NT2/D1 (cell line): ENCODE measurements at regions not wholly inside any gene's neighbourhood (a gene's known extent, or its start where the extent isn't known, plus 50 kb on each side); places are given as distances from the start of the nearest gene placed in this dataset.

Experiments
- DNase-seq: peaks from one replicate; pipeline ENCODE4 v3.0.0-alpha.2; 2011; ENCODE audit warnings: low read depth, low spot score
- H3K27me3 ChIP-seq: 2 replicates; pipeline ENCODE4 v1.6.0; 2011; ENCODE audit warnings: mild to moderate bottlenecking; ENCODE audit not compliant: insufficient read length, insufficient read depth
- H3K36me3 ChIP-seq: 2 replicates; pipeline ENCODE4 v1.6.1; 2011; ENCODE audit warnings: mild to moderate bottlenecking, low read length, mixed read lengths; ENCODE audit not compliant: insufficient read depth, insufficient read length
- H3K4me1 ChIP-seq: 2 replicates; pipeline ENCODE4 v1.5.1; 2011; ENCODE audit not compliant: insufficient read depth, insufficient read length
- H3K4me3 ChIP-seq: 2 replicates; pipeline ENCODE4 v1.5.1; 2011; ENCODE audit warnings: low read depth; ENCODE audit not compliant: insufficient read length
- H3K9ac ChIP-seq: 2 replicates; pipeline ENCODE4 v1.6.0; 2011; ENCODE audit warnings: low read depth; ENCODE audit not compliant: insufficient read length
- H3K9me3 ChIP-seq: 2 replicates; pipeline ENCODE4 v1.5.1; 2011; ENCODE audit warnings: mild to moderate bottlenecking, low read length; ENCODE audit not compliant: insufficient read depth
- SUZ12 ChIP-seq: IDR thresholded peaks from 2 replicates; pipeline ENCODE4 v1.6.1; 2011; ENCODE audit not compliant: insufficient read length, insufficient read depth; ENCODE audit errors: extremely low read depth
- YY1 ChIP-seq: IDR thresholded peaks from 2 replicates; pipeline ENCODE4 v1.6.1; 2011; ENCODE audit not compliant: insufficient read length, insufficient read depth
- ZNF274 ChIP-seq: IDR thresholded peaks from 2 replicates; pipeline ENCODE4 v1.6.1; 2011; ENCODE audit warnings: mild to moderate bottlenecking, low read depth, low read length

GRCh38 chr21:27251752-27252151, 284.9 kb upstream of the ADAMTS5 start:
- DNase-seq = no peak
- Histone ChIP-seq H3K4me1 (no peaks in the 10 kb centered on the region), H3K9me3 (no peaks in the 10 kb centered on the region), H3K36me3 (no peaks in the 10 kb centered on the region), H3K27me3 (no peaks in the 10 kb centered on the region), H3K9ac (no peak overlapping the region), H3K4me3 (no peak overlapping the region)
- TF ChIP-seq ZNF274 (no peak), SUZ12 (no peak), YY1 (no peak)

- H3K4me1 ChIP-seq = no peaks in the 10 kb centered on the region
- H3K9me3 ChIP-seq = no peaks in the 10 kb centered on the region
- H3K27me3 ChIP-seq = no peaks in the 10 kb centered on the region
- no peak for DNase-seq
- no peak overlapping the region for H3K9ac ChIP-seq
- TF ChIP-seq ZNF274 (no peak), SUZ12 (no peak), YY1 (no peak)
- H3K36me3 ChIP-seq = no peaks in the 10 kb centered on the region
- no peak overlapping the region for H3K4me3 ChIP-seq
These were observed 283.5 kb upstream of the ADAMTS5 start for GRCh38 chr21:27250366-27250765.

GRCh38 chr21:27248814-27249213, 281.9 kb upstream of the ADAMTS5 start:
- H3K36me3 ChIP-seq = no peaks in the 10 kb centered on the region
- H3K9me3 ChIP-seq = no peaks in the 10 kb centered on the region
- H3K4me3 ChIP-seq = no peak overlapping the region
- no peaks in the 10 kb centered on the region for H3K27me3 ChIP-seq
- TF ChIP-seq ZNF274 (no peak), YY1 (no peak), SUZ12 (no peak)
- no peak for DNase-seq
- H3K4me1 ChIP-seq = no peaks in the 10 kb centered on the region
- H3K9ac ChIP-seq = no peak overlapping the region

GRCh38 chr21:27246741-27247140, 279.9 kb upstream of the ADAMTS5 start:
- H3K36me3 ChIP-seq = no peaks in the 10 kb centered on the region

GRCh38 chr21:27244776-27245175, 277.9 kb upstream of the ADAMTS5 start:
- no peaks in the 10 kb centered on the region for H3K9me3 ChIP-seq
- no peaks in the 10 kb centered on the region for H3K4me1 ChIP-seq
- H3K9ac ChIP-seq = no peak overlapping the region
- no peaks in the 10 kb centered on the region for H3K27me3 ChIP-seq
- H3K36me3 ChIP-seq = no peaks in the 10 kb centered on the region
- no peak overlapping the region for H3K4me3 ChIP-seq
- no peak for DNase-seq
- no peak for TF ChIP-seq SUZ12
- TF ChIP-seq YY1 = no peak
- no peak for TF ChIP-seq ZNF274

More at GRCh38 chr21:27246741-27247140, 279.9 kb upstream of the ADAMTS5 start:
- Histone ChIP-seq H3K4me1 (no peaks in the 10 kb centered on the region), H3K9ac (no peak overlapping the region), H3K27me3 (no peaks in the 10 kb centered on the region), H3K4me3 (no peak overlapping the region), H3K9me3 (no peaks in the 10 kb centered on the region)
- no peak for TF ChIP-seq SUZ12
- TF ChIP-seq YY1 = no peak
- TF ChIP-seq ZNF274 = no peak
- DNase-seq = no peak

- TF ChIP-seq YY1 (no peak), SUZ12 (no peak), ZNF274 (no peak)
These were observed 277.5 kb upstream of the ADAMTS5 start for GRCh38 chr21:27244352-27244751.

GRCh38 chr21:27240839-27241238, 274.0 kb upstream of the ADAMTS5 start:
- Histone ChIP-seq H3K4me1 (no peaks in the 10 kb centered on the region), H3K9me3 (no peaks in the 10 kb centered on the region), H3K9ac (no peak overlapping the region), H3K4me3 (no peak overlapping the region), H3K36me3 (no peaks in the 10 kb centered on the region), H3K27me3 (no peaks in the 10 kb centered on the region)
- TF ChIP-seq ZNF274 (no peak), YY1 (no peak), SUZ12 (no peak)
- DNase-seq = no peak

More at GRCh38 chr21:27244352-27244751, 277.5 kb upstream of the ADAMTS5 start:
- H3K9me3 ChIP-seq = no peaks in the 10 kb centered on the region
- DNase-seq = no peak
- H3K9ac ChIP-seq = no peak overlapping the region
- H3K4me3 ChIP-seq = no peak overlapping the region
- no peaks in the 10 kb centered on the region for H3K36me3 ChIP-seq
- H3K4me1 ChIP-seq = no peaks in the 10 kb centered on the region
- no peaks in the 10 kb centered on the region for H3K27me3 ChIP-seq
